GM21717 (cell line): ENCODE measurements at regions not wholly inside any gene's neighbourhood (a gene's known extent, or its start where the extent isn't known, plus 50 kb on each side); places are given as distances from the start of the nearest gene placed in this dataset.
"Not testable (repeated sequence)": the region's sequence is repeated elsewhere in the genome, so short reads cannot be mapped to it uniquely, and the experiment has no call there.

ENCODE experiments used
- ATAC-seq: cut with Tn5 transposase; IDR thresholded peaks from one replicate; pipeline ENCODE4 v1.9.1; 2021; ENCODE audit warnings: mild to moderate bottlenecking, moderate library complexity; ENCODE audit not compliant: unreplicated experiment

GRCh38 chr17:51347851-51348584 lies 87.7 kb downstream of the UTP18 start:
- no peak for ATAC-seq

- no peak for ATAC-seq
Observed at GRCh38 chr17:51351080-51351479, 90.7 kb downstream of the UTP18 start.

GRCh38 chr17:51351890-51352289 lies 91.5 kb downstream of the UTP18 start:
- no peak for ATAC-seq

GRCh38 chr17:51352798-51353197 lies 92.5 kb downstream of the UTP18 start:
- no peak for ATAC-seq

GRCh38 chr17:51353296-51353695 lies 93.0 kb downstream of the UTP18 start:
- no peak for ATAC-seq

GRCh38 chr17:51354936-51355335 lies 94.6 kb downstream of the UTP18 start:
- ATAC-seq: no peak

GRCh38 chr17:51355441-51356410 lies 95.4 kb downstream of the UTP18 start:
- ATAC-seq: no peak

- no peak for ATAC-seq
Observed at GRCh38 chr17:51359055-51359454, 98.7 kb downstream of the UTP18 start.

- ATAC-seq: no peak
Observed at GRCh38 chr17:51362811-51363585, 102.7 kb downstream of the UTP18 start.

- no peak for ATAC-seq
Observed at GRCh38 chr17:51365090-51365489, 104.7 kb downstream of the UTP18 start.

- ATAC-seq: no peak
Observed at GRCh38 chr17:51366866-51367265, 106.5 kb downstream of the UTP18 start.

GRCh38 chr17:51367836-51368235 lies 107.5 kb downstream of the UTP18 start:
- not testable (repeated sequence) for ATAC-seq

GRCh38 chr17:51371732-51372151 lies 111.4 kb downstream of the UTP18 start:
- ATAC-seq: no peak

GRCh38 chr17:51372345-51373004 lies 112.1 kb downstream of the UTP18 start:
- ATAC-seq: no peak

- no peak for ATAC-seq
Observed at GRCh38 chr17:51373489-51374152, 113.3 kb downstream of the UTP18 start.

- ATAC-seq: no peak
Observed at GRCh38 chr17:51374209-51374608, 113.9 kb downstream of the UTP18 start.

- ATAC-seq: no peak
Observed at GRCh38 chr17:51375771-51376170, 115.4 kb downstream of the UTP18 start.

GRCh38 chr17:51376739-51377138 lies 116.4 kb downstream of the UTP18 start:
- no peak for ATAC-seq

- no peak for ATAC-seq
Observed at GRCh38 chr17:51381262-51381661, 120.9 kb downstream of the UTP18 start.

- no peak for ATAC-seq
Observed at GRCh38 chr17:51385208-51385607, 124.9 kb downstream of the UTP18 start.
